GM21515 (cell line): ENCODE measurements at regions not wholly inside any gene's neighbourhood (a gene's known extent, or its start where the extent isn't known, plus 50 kb on each side); places are given as distances from the start of the nearest gene placed in this dataset.

Experiments
- ATAC-seq: cut with Tn5 transposase; IDR thresholded peaks from one replicate; pipeline ENCODE4 v1.9.1; 2021; ENCODE audit not compliant: unreplicated experiment

DNA sequence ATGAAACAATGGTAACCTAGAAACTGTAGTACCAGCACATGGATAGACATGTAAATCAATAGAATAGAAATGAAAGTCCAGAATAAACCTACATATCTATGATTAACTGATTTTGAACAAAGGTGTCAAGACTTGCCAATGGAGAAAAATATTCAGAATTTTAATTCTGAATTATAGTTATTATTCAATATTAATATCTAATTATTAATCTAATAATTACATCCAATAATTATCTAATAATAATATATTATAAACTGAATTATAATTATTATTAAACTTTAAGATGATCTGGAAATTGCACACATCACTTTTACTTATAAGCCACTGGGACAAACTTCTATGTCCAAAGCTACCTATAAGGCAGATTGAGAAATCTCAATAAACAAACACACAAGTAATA, 1365.2 kb upstream of the ADGRL3 start:
- ATAC-seq = no peak

DNA sequence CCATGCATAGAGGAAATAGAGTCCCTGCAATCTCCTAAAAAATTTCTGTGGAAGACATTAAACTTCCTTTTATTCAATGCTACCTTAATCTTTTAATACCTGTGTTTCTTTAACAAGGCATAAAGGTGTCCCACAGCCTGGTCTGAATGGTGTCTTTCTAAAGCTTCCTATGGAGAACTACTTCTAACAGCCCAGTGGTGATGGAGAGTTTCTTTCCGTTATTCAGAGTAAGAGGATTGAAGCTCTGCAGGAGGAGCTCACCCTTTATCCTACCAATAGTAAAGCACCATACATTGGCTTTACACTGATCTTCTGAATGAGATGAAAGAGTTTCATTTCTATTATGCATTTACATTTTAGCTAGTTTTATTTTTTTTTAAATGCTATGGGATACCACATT, 1362.4 kb upstream of the ADGRL3 start:
- no peak for ATAC-seq

DNA sequence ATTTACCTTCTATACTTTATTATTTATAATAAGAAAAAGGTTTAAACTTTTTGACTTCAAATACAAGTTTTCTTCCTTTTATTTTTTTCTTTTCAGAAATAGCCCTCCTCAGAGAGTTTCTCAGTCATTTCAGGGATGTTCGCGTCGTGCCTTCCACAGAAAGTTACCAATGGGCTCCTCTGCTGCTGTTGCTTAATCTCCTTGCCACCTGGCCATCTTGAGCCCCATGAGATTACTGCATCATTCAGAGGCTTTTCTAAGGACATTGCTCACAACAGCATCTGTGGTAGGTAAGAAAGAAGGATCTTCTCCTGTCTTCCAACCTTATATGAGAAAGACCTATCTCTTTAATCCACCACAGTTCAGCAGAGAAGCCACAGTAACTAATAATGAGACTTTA, 1361.9 kb upstream of the ADGRL3 start:
- ATAC-seq = no peak

DNA sequence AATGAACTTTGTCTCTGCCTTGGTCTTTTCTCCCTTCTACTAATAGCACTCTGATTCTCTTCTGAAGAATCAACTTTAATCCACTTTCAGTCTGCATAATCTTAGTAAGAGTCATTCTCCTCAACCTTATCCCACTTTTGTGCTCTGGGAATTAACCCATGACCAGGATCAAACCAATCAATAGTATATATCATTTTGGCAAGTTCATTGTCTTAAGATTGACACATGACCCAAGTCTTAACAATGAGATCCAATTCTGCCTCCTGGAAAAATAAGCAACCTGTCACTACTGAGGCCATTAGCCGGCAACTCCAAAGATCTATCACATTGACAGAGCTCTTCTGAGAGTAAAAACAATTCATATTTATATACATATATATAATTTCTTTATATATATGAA, 1358.4 kb upstream of the ADGRL3 start:
- no peak for ATAC-seq

DNA sequence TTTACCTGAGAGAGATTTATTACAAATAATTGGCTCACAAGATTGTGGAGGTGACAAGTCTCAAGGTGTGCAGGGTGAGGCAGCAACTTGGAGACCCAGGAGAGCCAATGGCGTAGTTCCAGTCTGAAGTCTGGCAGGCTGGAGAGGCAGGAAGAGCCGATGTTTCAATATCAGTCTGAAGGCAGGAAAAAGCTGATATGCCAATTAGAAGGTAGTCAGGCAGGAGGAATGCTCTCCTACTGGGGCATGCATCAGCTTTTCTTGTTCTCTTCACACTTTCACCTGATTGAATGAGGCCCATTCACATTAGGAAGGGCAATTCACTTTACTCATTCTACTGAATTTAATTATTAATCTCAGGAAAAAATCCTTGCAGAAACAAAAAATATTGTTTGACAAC, 1351.7 kb upstream of the ADGRL3 start:
- no peak for ATAC-seq

DNA sequence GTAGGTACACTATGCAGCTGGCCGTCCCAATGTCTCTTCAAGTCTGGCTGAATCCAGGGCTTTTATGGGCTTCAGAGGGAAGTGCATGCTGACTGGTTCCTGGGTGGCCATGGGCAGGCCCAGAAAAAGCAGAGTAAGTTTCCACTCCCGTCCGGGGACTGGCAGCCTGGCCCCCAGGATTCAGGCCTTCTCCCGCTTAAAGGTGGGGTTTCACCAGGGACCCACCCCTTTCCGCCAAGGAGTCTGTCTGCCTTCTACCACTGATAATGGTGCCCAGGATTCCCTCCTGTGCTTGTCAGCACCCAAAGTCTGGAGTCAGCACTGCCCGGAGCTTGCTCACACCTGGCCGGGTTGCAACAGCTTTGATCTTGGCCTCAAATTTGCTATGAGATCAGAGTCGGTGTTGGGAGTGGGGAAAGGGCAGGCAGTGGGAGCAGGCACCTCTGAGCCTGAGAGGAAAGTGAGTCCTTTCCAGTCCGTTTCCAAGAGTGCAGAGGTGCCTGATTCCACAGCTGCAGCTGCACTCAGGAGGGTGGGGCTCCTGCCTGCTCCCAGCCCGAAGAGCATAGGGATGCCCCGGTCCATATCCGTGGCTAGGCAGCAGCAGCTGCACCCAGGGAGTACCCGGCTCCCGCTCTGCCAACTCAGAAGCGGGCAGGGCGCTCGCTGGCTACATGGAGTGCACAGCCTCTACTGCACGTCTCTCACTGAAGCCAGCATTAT, 1344.3 kb upstream of the ADGRL3 start:
- ATAC-seq = no peak

DNA sequence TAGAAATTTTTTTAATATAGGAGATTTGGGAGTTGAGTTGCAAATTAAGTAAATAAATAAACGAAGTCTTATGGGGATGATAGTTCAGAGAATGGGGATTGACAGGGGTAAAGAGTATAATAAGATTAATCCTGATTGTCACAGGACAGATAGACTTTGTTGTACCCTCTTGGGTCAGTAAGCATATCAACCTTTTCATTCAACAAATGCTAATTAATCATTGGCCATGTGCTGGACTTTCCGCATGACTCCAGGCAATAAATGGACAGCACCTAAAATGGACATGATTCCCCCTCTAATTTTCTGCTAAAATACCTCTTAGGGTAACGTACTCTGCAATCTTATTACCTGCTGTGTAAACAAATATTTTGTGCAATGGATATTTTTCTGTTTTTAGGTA, 1331.1 kb upstream of the ADGRL3 start:
- no peak for ATAC-seq

DNA sequence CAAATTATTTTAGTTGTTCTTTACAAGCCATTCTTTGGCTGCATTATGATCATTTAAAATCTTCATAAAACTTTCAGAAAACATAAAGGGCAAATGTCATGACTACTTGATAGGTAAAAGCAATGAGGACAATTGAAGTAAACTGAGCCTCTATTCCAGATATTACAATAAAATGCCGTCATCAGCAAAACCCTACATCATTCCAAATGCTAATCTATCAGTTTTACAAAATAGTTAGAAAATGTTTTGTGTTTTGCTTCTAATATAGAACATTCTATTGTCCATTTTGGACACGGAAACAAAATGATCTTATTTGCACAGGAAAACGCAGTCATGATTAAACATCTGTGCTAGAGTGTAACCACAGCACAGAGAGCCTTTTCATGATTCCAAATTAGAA, 1330.6 kb upstream of the ADGRL3 start:
- no peak for ATAC-seq

DNA sequence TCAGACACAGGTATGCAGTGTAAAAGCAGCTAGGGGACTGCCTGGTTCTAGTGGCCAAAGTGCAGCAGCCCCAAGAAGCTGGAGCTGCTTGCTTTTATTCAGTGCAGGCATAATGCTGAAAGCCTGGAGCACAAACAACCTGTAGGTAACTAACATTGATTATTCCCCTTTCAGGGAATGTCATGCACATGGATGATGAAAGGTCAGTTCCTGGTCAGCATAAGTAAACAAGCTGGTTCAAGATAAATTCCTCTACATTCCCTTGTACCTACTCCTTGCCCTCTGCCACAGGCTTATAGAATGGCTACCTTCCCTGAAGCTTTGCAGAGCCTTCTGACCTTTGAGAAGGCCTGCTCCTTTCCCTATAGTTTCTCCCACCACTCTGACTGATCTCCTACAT, 1318.5 kb upstream of the ADGRL3 start:
- ATAC-seq = no peak

DNA sequence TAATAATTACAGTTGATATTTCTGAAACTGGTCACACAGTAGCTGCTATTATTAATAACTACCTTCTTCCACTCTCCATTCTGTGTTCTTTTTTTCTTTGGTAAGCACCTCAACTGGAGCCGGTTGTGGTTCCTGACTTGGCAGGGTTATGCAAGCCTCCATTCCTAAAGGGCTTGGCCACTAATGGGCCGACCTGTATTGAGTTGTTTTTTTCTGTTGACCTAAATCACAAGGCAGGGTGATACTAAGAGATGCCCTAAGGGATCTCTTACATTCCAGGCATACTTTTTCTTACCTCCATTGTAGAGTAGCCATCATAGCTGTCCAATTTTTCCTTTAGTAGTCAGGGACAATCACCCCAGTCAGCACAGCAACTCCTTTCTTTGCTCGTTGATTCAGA, 1295.8 kb upstream of the ADGRL3 start:
- ATAC-seq = no peak

DNA sequence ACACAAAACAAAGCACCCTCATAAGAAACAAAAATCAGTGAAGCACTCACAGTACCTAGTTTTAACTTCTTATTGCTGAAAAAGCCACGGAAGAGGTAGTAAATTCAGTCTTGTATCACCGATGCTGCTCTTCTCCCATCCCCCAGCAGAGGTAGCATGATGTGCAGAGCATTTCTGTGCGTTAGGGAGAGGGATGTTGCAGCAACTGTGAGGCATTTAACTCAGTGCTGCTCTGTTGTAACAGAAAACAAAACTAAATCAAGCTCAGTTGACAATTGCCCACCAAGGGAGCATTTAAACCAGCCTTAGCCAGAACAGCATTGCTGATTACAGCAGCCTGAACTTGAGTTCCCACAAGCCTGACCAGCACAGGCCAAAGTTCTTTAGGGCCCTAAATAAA, 1279.7 kb upstream of the ADGRL3 start:
- no peak for ATAC-seq

DNA sequence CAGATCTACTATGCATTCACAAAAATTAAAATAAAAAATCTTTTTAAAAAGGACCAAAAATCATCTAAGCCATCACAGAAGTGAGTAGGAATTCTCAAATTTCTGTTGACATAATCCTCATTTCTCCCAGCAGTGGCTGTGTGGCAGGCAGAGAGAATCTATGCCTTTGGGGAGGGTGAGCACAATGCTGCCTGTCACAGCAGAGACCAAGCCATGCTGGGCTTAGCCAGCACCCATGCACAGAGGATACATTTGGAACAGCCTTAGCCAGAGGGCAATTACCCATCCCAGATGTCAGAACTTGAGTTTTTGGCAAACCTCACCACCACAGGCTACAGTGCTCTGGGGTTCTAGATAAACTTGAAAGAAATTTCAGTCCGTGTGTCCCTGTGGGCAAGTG, 1274.8 kb upstream of the ADGRL3 start:
- no peak for ATAC-seq

DNA sequence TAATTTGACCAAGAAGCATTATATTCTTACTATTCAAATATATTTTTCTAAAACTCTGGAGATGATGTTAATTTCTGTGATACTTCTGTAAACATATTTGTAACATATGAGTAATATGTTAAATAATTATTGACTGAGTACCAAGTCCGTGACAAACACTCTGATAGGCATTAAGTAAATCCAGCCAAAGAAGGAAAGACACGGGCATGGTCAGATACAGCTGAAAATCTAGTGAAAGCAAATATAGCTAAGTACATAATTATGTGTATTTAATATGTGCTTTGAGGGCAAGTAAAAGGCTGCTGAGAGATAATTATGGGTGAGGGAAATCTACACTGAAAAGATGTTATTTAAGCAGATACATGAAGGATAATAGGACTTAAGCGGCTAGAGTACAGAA, 1263.6 kb upstream of the ADGRL3 start:
- ATAC-seq = no peak

DNA sequence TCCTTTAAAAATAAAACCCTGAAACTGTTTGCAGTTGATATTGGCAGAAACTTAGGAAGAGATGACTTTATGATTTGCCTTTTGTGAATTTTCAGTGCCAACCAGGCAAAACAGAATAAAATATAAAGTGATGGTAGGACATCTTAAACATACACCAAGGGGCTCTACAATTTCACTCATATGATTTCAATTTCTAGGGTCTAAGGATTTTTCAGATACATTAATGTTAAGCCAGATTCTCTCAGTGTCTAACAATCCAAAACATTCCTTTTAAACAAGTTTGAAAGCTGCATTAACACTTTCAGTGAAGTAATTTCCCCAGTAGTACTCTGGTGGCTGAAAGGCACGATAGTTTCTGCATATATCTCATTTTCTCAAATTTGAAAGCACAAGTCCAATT, 1262.0 kb upstream of the ADGRL3 start:
- ATAC-seq = no peak

DNA sequence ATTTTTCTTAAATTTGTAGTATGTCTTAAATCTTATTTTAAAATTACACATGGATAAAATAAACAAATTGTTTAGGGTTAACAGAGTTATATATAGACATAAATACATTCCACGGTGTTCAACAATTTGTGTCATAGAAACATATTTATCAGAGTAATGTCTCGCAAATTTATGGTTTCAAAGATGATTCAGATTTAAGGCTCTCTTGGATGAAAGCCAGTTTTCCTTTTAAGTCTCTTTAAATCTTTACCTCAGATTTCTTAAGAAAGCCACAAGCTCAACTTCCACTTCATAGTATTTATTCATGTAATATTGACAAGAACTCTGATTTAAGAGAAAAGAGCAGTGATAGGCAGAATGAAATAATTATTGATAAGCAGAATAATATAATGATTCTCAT, 1254.8 kb upstream of the ADGRL3 start:
- no peak for ATAC-seq

DNA sequence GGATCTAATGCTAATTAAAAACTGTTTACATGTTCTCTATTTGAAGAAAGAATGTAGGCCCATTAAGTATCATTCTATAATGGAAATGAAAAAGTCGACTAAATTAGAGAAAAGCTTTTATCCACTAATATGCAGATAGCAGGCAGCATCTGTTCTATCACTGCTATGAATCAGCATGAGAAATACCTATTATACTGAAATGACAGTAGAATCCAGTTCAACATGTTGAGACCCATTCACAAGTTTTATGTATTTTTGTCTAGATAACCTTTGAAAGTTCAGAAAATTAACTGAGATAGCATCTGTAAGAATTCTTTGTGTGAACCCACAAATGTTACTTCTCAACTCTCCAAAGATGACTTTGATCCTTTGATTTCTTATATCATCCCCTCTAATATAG, 1254.4 kb upstream of the ADGRL3 start:
- no peak for ATAC-seq

DNA sequence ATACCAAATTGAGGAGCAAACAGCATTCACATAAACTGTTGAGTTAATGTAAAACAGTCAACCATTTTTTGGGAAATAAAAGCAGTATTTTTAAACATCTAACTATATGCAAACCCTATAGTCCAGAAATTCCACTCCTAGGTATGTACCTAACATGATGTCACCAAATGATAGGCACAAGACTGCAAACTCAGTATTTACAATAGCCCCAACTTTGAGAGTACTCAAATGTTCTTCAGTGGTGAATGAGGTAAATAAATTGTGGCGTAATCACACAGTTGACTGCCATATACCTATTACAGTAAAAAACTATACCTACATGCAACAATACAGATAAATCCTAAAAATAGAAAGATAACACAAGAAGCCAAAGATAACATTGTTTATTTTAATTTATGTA, 1243.8 kb upstream of the ADGRL3 start:
- no peak for ATAC-seq

DNA sequence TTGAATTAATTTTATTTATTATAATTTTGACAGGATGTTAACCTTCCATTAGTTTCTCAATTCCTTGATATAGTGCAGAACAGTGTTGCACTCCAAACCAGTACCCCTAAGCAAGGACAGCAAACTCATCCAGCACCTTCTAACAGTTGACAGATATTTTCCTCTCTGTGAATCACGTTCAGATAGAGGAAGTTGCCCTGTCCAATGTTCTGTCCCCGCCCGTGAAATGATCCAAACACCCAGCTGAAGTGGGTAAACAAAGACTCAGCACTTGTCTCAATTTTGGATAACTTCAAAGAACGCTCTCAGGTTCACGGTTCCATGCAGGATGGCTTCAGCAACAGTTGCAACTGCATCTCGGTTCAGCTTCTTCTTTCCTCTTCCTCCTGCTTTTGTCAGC, 1240.0 kb upstream of the ADGRL3 start:
- no peak for ATAC-seq

DNA sequence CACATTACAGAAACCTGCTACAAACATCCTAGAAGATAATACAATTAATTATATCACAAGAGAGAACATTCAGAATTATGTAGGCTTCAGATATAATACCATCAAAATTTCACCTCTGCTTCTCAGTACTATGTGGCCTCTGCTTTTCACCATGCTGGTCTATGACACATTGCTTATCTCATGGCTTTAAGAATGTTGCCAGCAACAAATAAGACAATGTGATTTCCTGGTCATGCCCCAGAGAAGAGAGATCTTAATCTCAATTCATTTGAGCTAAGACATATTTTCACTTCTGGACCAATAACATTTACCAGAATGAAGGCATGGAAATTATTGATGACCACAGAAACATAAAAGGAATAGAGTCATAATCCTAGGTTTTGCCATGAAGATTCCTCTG, 1233.4 kb upstream of the ADGRL3 start:
- no peak for ATAC-seq

DNA sequence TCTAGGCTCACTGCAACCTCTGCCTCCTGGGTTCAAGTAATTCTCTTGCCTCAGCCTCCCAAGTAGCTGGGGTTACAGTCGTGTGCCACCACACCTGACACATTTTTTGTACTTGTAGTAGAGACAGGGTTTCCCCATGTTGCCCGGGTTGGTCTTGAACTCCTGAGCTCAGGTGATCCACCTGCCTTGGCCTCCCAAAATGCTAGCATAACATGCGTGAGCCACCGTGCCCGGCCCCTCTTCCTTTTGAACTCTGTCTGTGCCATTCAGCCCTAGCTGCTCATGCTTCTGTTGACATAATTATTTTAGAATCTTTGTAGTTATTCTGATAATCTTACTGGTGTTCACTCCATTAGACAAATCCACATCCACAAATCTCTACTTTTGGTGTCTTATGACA, 1231.3 kb upstream of the ADGRL3 start:
- ATAC-seq = no peak

DNA sequence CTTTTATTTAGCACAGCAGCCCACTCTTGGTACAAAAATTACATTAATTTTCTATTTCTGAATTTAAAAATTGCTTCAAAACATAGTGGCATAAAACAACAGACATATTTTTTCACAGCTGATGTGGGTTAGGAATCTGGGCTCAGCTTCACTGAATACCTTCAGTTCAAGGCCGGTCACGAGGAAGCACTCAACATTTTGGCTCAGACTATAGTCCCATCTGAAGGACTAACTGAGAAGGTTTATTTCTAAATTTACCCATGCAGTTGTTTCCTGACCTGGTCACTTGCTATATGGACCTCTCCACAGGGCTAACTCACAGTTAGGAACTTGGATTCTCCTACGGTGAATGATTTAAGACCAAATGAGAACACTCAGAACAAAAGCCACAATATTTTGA, 1230.2 kb upstream of the ADGRL3 start:
- no peak for ATAC-seq

DNA sequence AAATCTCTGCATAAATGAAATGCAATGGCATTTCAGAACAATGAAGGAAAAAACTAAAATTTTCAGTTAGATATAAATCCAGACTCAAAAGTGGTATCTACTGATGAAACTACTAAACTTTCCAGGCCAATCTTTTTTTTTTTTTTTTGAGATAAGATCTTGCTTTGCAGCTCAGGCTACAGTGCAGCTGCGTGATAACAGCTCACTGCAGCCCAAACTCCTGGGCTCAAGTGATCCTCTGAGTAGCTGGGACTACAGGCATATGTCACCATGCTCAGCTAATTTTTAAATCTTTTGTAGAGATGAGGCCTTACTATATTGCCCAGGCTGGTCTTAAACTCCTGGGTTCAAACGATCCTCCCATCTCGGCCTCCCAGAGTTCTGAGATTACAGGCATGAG, 1228.2 kb upstream of the ADGRL3 start:
- ATAC-seq = no peak

DNA sequence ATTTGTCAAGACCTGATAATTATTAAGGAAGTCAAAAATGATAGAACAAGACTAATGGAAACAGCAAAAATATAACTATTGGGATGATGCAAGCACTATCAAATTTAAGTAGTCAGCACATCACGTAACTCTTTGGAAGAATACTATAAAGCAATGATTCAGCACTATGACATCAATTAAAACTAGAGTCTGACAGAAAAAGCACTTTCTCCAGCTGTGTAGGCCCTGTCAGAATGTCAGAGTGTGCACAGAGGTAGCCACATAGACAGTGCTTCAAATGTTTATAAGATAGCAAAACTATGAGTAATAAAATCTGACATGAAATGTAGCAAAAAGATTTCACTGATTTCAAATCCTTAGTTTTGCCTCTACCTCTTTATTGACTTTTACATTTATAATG, 1226.6 kb upstream of the ADGRL3 start:
- no peak for ATAC-seq

DNA sequence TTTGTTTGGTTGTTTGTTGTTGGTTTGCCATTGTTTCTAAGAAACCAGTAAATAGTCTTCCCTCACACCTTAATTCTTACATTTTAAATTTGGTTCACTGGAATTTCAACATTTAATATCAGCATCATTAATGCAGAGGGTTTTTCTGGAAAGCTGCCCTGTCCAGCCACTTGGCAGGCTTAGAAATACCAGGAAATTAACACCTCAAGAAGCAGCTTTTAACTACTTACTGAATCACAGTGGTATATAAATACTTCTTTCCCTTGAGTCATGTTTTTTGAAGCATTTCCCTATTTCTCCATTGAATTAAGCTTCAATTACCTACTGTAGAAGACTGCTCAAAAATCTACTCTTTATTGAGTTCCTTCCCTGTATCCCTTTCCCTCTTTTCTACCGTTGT, 1221.1 kb upstream of the ADGRL3 start:
- no peak for ATAC-seq
